ENCODE measurements at regions not wholly inside any gene's neighbourhood (a gene's known extent, or its start where the extent isn't known, plus 50 kb on each side); places are given as distances from the start of the nearest gene placed in this dataset.

DNA sequence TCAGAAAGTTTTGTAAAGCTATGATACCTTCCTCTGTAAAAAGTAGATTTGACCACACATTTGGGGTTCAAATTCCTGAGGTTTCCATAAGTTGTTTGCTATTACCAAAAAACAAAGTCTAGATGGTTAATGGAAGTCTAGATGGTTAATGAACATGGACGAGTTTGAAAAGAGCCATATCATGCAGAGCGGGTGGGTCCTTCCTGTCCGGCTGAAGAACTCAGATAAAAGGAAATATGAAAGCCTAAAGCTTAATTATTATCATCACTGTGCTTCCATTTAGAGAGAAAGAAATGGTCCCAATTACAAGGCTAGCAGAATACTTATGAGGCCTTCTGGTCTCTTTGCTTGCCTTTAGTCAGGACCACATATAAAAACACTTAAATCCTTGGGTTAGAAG, 132.1 kb upstream of the SATB1 start:
- intact Hi-C loops (cut with micrococcal nuclease): no loop called here
- in situ Hi-C loops (cut with MboI; ENCODE audit: low sequenced_read_pairs): no loop called here
- no peak for ATAC-seq (ENCODE audit: low read depth)

More for the DNA sequence above, 132.1 kb upstream of the SATB1 start:
- Histone ChIP-seq H3K4me1 (ENCODE audit: control insufficient read depth, insufficient read depth, low read length) (no peaks in the 10 kb centered on the region), H2AK5ac (ENCODE audit: low read depth, low read length) (no peak overlapping the region), H4K91ac (ENCODE audit: insufficient read depth, low read depth, low read length) (no peak overlapping the region), H3K18ac (ENCODE audit: low read depth, low read length) (no peak overlapping the region), H3K14ac (replicated peaks; ENCODE audit: low read depth, low read length) (no peak overlapping the region), H4K5ac (ENCODE audit: low read depth, low read length) (no peak overlapping the region), H3K27me3 (ENCODE audit: control insufficient read depth, insufficient read depth, low read length) (no peaks in the 10 kb centered on the region), H2BK20ac (ENCODE audit: low read depth, low read length) (no peak overlapping the region), H3K9ac (ENCODE audit: low read depth, low read length) (no peak overlapping the region), H3K79me1 (ENCODE audit: low read depth in 1 of 2, low read length in 2 of 2) (no peaks in the 10 kb centered on the region), H3K9me1 (ENCODE audit: insufficient read depth, low read length) (no peaks in the 10 kb centered on the region), H3K36me3 (ENCODE audit: control insufficient read depth, insufficient read depth, low read length) (no peaks in the 10 kb centered on the region), H3K4me3 (ENCODE audit: insufficient read depth, low read depth, low read length) (no peak overlapping the region), H3K27ac (ENCODE audit: insufficient read depth, low read length) (no peak overlapping the region), H3K9me3 (ENCODE audit: control insufficient read depth, insufficient read depth, low read length) (peaks cover 10% of the 10 kb centered on the region), H2AFZ (replicated peaks; ENCODE audit: low read length, poor library complexity) (no peak overlapping the region), H4K20me1 (ENCODE audit: insufficient read depth, low read length) (no peaks in the 10 kb centered on the region), H4K8ac (ENCODE audit: low read depth in 2 of 2, low read length in 2 of 2) (no peak overlapping the region), H2BK5ac (ENCODE audit: low read depth, low read length, poor library complexity, severe bottlenecking) (no peak overlapping the region), H3K23ac (ENCODE audit: low read depth, low read length) (no peak overlapping the region), H2BK120ac (ENCODE audit: low read depth, low read length) (no peak overlapping the region), H3K56ac (ENCODE audit: extremely low read depth, insufficient read depth, low read length) (no peak overlapping the region), H2AK9ac (replicated peaks; ENCODE audit: low read depth, low read length, poor library complexity) (no peak overlapping the region), H3K4ac (ENCODE audit: low read depth, low read length) (no peak overlapping the region), H2BK15ac (ENCODE audit: low read depth, low read length) (no peak overlapping the region), H3K4me2 (ENCODE audit: low read depth, low read length) (no peak overlapping the region)
- no CpG with 5 or more reads among the region's 3 CpGs for WGBS, 2 experiments (ENCODE audit: extremely low coverage in 2 of 2, insufficient read length in 1 of 2)
- dilution Hi-C loops (cut with HindIII; ENCODE audit: low sequenced_read_pairs, unreplicated experiment): no loop called here
- no peak for DNase-seq
- TF ChIP-seq SMC3 (IDR thresholded peaks at IDR 0.05; ENCODE audit: low read depth, low read length): no peak
- no peak for TF ChIP-seq MAZ (IDR thresholded peaks at IDR 0.05; ENCODE audit: borderline replicate concordance, low read depth, low read length)
- no peak for TF ChIP-seq CHD1 (IDR thresholded peaks at IDR 0.05; ENCODE audit: low read depth, low read length)
- no peak for TF ChIP-seq MXI1 (IDR thresholded peaks at IDR 0.05; ENCODE audit: borderline replicate concordance, low read depth, low read length)
- no peak for TF ChIP-seq RFX5 (IDR thresholded peaks at IDR 0.05; ENCODE audit: low read depth, low read length)
- TF ChIP-seq, protein P1, sequence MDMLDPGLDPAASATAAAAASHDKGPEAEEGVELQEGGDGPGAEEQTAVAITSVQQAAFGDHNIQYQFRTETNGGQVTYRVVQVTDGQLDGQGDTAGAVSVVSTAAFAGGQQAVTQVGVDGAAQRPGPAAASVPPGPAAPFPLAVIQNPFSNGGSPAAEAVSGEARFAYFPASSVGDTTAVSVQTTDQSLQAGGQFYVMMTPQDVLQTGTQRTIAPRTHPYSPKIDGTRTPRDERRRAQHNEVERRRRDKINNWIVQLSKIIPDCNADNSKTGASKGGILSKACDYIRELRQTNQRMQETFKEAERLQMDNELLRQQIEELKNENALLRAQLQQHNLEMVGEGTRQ (IDR thresholded peaks at IDR 0.05; ENCODE audit: low read depth, low read length): no peak
- TF ChIP-seq FOS (IDR thresholded peaks at IDR 0.05; ENCODE audit: low read depth, low read length): no peak
- TF ChIP-seq, protein P2, sequence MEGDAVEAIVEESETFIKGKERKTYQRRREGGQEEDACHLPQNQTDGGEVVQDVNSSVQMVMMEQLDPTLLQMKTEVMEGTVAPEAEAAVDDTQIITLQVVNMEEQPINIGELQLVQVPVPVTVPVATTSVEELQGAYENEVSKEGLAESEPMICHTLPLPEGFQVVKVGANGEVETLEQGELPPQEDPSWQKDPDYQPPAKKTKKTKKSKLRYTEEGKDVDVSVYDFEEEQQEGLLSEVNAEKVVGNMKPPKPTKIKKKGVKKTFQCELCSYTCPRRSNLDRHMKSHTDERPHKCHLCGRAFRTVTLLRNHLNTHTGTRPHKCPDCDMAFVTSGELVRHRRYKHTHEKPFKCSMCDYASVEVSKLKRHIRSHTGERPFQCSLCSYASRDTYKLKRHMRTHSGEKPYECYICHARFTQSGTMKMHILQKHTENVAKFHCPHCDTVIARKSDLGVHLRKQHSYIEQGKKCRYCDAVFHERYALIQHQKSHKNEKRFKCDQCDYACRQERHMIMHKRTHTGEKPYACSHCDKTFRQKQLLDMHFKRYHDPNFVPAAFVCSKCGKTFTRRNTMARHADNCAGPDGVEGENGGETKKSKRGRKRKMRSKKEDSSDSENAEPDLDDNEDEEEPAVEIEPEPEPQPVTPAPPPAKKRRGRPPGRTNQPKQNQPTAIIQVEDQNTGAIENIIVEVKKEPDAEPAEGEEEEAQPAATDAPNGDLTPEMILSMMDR (conservative IDR thresholded peaks at IDR 0.05; ENCODE audit: low read depth, low read length): no peak
- TF ChIP-seq, protein P3, sequence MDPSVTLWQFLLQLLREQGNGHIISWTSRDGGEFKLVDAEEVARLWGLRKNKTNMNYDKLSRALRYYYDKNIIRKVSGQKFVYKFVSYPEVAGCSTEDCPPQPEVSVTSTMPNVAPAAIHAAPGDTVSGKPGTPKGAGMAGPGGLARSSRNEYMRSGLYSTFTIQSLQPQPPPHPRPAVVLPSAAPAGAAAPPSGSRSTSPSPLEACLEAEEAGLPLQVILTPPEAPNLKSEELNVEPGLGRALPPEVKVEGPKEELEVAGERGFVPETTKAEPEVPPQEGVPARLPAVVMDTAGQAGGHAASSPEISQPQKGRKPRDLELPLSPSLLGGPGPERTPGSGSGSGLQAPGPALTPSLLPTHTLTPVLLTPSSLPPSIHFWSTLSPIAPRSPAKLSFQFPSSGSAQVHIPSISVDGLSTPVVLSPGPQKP (IDR thresholded peaks at IDR 0.05; ENCODE audit: borderline replicate concordance, low read depth, low read length): no peak
- TF ChIP-seq CEBPB (IDR thresholded peaks at IDR 0.05; ENCODE audit: low read depth, low read length): no peak
- TF ChIP-seq RCOR1 (IDR thresholded peaks at IDR 0.05; ENCODE audit: insufficient replicate concordance, low read length): no peak
- no peak for TF ChIP-seq RAD21 (IDR thresholded peaks at IDR 0.05; ENCODE audit: low read length)
- TF ChIP-seq MAFK (IDR thresholded peaks at IDR 0.05; ENCODE audit: low read depth, low read length): no peak
- TF ChIP-seq BHLHE40 (IDR thresholded peaks at IDR 0.05; ENCODE audit: low read depth, low read length): no peak
- ChIA-PET CTCF (no interaction called here), POLR2A (ENCODE audit: unreplicated experiment) (no interaction called here)
- BruUV-seq (replicated peaks): no TSS peak
